HG02884 (cell line): ENCODE measurements at regions not wholly inside any gene's neighbourhood (a gene's known extent, or its start where the extent isn't known, plus 50 kb on each side); places are given as distances from the start of the nearest gene placed in this dataset.
A peak's percentile ranks its signal among the peaks of the same experiment; 100 is the strongest.

ENCODE experiments used
- ATAC-seq: cut with Tn5 transposase; IDR thresholded peaks from one replicate; pipeline ENCODE4 v1.9.1; 2021; ENCODE audit warnings: mild to moderate bottlenecking, moderate library complexity; ENCODE audit not compliant: unreplicated experiment

DNA sequence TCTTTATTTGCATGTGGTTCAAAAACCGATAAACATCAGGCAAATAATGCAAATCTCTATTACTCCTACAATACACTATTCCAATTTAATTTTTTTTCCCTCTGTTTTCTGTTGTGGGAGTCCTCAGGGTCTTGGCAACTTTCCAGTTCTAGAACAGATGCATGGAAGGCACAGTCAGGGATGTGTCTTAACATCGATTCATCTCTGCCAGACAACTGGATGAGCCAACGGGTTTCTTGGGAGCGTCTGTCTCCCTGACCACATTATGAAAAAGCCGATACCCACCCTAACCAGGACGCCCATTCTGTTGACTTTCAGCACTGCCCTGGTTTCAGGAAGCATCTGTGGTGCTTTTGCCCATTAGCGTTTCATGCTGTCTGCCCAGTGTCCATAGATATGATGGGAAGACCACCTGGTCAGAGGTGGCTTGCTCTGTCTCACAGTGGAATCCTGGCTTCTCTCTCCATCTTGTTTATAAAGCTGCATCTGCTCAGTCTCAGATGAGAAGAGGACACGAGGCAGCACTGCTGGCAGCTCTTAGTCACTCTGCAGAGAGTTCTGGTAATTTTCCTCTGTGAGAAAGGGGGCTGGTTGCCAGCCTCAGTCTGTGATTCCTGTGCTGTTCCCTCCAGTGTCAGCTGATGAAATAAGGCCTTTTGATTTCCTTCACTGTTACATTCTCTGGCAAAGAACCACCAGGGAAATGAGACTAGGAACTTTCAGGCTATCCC, 57.9 kb upstream of the KCNE4 start:
- ATAC-seq, result no peak

GRCh38 chr2:222998459-222998858, 53.5 kb upstream of the KCNE4 start:
- peak; percentile 88 for ATAC-seq

DNA sequence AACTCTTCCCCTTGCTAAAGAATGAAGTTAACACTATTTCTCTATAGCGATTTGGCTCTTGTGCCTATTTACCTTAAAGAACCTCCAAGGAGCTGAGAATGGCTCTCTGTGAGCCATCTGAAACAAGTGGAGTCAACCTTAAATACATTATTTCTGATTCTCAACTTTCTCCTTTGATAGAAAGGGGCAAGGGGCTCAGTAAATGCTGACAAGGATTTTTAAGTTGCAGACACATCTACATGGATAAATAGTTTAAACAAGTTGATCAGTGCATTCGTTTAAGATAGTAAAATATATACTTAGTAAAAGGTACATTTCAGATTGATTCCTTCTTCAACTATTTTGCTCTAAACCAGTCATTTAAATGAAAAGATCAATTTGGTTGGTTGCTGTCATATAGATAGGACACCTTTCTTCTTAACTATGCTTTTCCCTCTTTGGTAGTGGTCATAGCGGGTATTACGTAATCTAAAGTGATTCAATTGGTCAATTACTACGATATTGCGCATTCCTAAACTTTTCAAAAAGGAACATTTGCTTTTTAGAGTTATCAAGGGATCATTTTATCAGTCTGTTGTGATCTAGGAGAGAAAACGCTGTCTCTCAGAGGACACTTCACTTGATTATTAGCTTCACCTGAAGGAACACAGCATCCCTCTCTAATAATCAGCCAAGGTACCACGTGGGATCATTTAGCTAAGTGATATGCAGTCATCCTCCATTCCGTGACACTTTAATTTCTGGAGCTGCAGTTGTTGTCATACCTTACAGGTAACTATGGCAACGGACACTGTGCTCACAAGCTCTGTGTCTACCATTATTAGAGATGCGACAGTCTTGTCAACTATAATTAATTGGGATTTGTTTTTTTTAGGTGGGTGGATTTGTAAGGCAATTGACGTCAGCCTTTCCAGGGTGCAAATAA, 50.9 kb upstream of the KCNE4 start:
- no peak for ATAC-seq

DNA sequence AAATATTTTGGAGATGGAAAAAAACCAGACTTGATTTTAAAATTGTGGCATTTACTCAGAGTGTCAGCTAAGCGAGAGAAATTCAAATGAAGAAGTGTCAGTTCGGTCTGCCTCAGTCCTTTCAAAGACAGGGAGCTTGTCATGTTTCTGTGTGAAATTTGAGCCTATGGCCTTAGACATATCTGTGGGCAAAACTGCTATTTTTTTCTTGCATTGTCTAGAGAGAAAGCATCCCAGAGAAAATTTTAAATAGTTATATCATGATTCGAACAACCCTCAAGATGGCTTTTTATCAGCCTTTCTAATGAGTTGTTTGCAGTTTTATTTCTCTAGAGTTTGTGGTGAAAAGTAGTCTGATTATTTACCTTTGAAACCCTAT, 50.2 kb upstream of the KCNE4 start:
- ATAC-seq, result no peak
